ENCODE measurements at regions not wholly inside any gene's neighbourhood (a gene's known extent, or its start where the extent isn't known, plus 50 kb on each side); places are given as distances from the start of the nearest gene placed in this dataset.
"Not testable (repeated sequence)": the region's sequence is repeated elsewhere in the genome, so short reads cannot be mapped to it uniquely, and the experiment has no call there.

GRCh38 chr2:236644067-236644466 is 74.4 kb downstream of the ACKR3 start:
- DNase-seq (ENCODE audit: insufficient read length, low spot score): no peak
- FAIRE-seq: no peak
- TF ChIP-seq CTCF (IDR thresholded peaks at IDR 0.05; ENCODE audit: insufficient read depth, missing control alignments): no peak

- no peak for DNase-seq (ENCODE audit: insufficient read length, low spot score)
- no peak for TF ChIP-seq CTCF (IDR thresholded peaks at IDR 0.05; ENCODE audit: insufficient read depth, missing control alignments)
- no peak for FAIRE-seq
Measured at GRCh38 chr2:236644502-236644911, 74.9 kb downstream of the ACKR3 start.

GRCh38 chr2:236645141-236645540 is 75.5 kb downstream of the ACKR3 start:
- FAIRE-seq; DNase-seq (ENCODE audit: insufficient read length, low spot score): not testable (repeated sequence)

DNA sequence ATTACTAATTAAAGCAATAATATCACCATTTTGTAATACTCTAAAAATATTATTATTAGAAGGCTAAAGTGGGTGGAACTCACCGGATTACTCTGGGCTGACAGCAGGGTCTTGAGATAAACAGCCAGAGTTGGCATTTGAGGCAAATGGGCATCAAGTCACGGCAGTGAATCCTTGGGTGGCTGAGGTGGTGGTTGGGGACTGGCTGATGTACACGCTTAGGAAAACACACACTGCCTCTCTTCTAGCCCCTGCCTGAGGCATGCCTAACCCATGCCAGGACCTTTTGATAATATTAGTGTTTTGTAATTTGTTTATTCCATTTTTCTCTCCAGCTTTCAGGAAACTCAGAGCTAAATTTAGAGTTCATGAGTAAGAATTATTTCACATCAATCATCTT is 76.8 kb downstream of the ACKR3 start:
- TF ChIP-seq CTCF (IDR thresholded peaks at IDR 0.05; ENCODE audit: insufficient read depth, missing control alignments): no peak
- DNase-seq (ENCODE audit: insufficient read length, low spot score) (no peak), FAIRE-seq (no peak)

DNA sequence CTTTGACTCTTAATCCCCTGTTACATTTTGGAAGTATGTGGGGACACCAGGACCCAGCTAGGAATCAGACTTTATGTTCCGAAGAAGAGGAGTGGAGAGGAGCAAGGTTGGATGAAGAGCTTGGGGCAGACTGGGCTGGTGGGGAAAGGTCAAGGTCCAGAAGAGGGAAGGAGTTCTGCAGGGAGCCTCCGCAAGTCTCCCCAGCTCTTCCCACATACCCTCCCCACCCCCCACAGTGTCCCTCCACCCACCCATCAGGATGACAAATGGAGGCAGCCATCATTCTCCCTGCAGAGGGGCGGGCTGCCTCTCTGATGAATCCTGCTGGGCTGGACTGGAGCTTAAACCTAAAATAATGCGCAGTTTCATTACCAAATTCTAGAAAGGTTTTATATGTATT is 77.2 kb downstream of the ACKR3 start:
- no peak for FAIRE-seq
- TF ChIP-seq CTCF (IDR thresholded peaks at IDR 0.05; ENCODE audit: insufficient read depth, missing control alignments): no peak
- DNase-seq (ENCODE audit: insufficient read length, low spot score): no peak

DNA sequence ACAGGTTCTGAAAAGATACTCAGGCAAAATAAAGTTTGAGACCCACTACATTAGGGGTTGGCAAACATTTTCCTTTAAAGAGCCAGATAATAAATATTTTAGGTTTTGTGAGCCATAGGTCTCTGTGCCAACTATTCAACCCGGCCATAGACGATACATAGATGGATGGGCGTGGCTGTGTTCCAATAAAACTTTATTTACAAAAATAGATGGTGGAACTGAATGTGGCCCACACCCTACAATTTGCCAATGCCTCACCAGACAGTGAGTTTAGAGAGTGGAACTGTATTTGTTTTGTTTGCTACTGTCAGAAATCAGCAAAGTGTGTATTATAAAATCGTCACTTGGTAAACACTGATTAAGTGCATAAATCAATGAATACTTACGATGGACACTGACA is 78.0 kb downstream of the ACKR3 start:
- no peak for TF ChIP-seq CTCF (IDR thresholded peaks at IDR 0.05; ENCODE audit: insufficient read depth, missing control alignments)
- DNase-seq (ENCODE audit: insufficient read length, low spot score) (no peak), FAIRE-seq (no peak)

GRCh38 chr2:236653863-236654262 is 84.2 kb downstream of the ACKR3 start:
- DNase-seq (ENCODE audit: insufficient read length, low spot score): no peak
- no peak for FAIRE-seq
- TF ChIP-seq CTCF (IDR thresholded peaks at IDR 0.05; ENCODE audit: insufficient read depth, missing control alignments): no peak

DNA sequence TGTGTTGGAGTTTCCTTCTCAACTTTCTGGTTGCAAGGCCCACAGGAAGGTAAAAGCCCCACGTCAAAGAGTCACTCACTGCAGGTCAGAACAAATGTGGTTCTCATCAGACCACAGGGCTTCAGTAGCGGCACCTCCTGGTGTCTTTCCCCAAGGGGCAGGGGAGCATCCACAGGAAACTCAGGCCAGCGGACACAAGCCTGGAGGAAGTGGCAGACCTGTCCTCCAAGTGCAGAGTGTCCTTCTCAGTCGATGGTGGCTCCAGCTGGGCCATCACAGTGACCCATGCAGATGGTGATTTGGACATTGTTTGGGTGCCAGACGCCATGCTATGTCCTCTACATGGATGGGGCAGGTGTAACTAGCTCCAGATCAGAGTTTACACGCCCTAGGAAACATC is 84.9 kb downstream of the ACKR3 start:
- no peak for FAIRE-seq
- TF ChIP-seq CTCF (IDR thresholded peaks at IDR 0.05; ENCODE audit: insufficient read depth, missing control alignments): no peak

More for the DNA sequence above, 84.9 kb downstream of the ACKR3 start:
- DNase-seq (ENCODE audit: insufficient read length, low spot score): no peak
